Right lobe of liver (tissue), 6 donors: ENCODE measurements at regions not wholly inside any gene's neighbourhood (a gene's known extent, or its start where the extent isn't known, plus 50 kb on each side); places are given as distances from the start of the nearest gene placed in this dataset.

Source experiments
- ATAC-seq, 4 donors: fragments of 200-7000 bp; cut with Tn5 transposase; one replicate each; pipeline ENCODE4 v1.9.1; 2020; ENCODE audit warnings: mild to moderate bottlenecking in 4 of 4, moderate library complexity in 4 of 4
- DNase-seq, 3 donors: peaks; one replicate each; pipeline ENCODE4 v3.0.0-alpha.2; 2020
- H3K27ac ChIP-seq, 3 donors: fragments of 200-600 bp; one replicate each; pipeline ENCODE4 v1.8.0; 2022
- H3K27me3 ChIP-seq, 2 donors: fragments of 200-600 bp; one replicate each; pipeline ENCODE4 v1.8.0; 2022
- H3K36me3 ChIP-seq, 4 donors: fragments of 200-600 bp; sonication (generic) in 1 of 4; one replicate each; pipeline versions ENCODE4 v1.5.1 to v1.8.0; 2017 to 2022; ENCODE audit warnings: control low read depth in 1 of 4
- H3K4me1 ChIP-seq, 4 donors: fragments of 200-600 bp; sonication (generic) in 1 of 4; one replicate each; pipeline versions ENCODE4 v1.5.1 to v1.8.0; 2017 to 2022; ENCODE audit warnings: control low read depth in 1 of 4
- H3K4me3 ChIP-seq, 3 donors: fragments of 200-600 bp; one replicate each; pipeline ENCODE4 v1.8.0; 2022
- H3K9me3 ChIP-seq, 4 donors: fragments of 200-600 bp; sonication (generic) in 1 of 4; one replicate each; pipeline versions ENCODE4 v1.5.1 to v1.8.0; 2017 to 2022; ENCODE audit warnings: control low read depth in 1 of 4
- CTCF ChIP-seq, 4 donors: fragments of 200-600 bp in 3 of 4; fragments of 450-650 bp in 1 of 4; IDR thresholded peaks; one replicate each; pipeline versions ENCODE4 v1.5.1 to v1.8.0; 2016 to 2022; ENCODE audit warnings: antibody characterized with exemption in 4 of 4, mild to moderate bottlenecking in 2 of 4
- POLR2A ChIP-seq: fragments of 450-650 bp; IDR thresholded peaks from one replicate; pipeline ENCODE4 v1.6.1; 2017; ENCODE audit warnings: antibody characterized with exemption, mild to moderate bottlenecking
- WGBS: methylation state at CpG from one replicate; pipeline ENCODE4 v1.1.6; 2018; ENCODE audit warnings: low coverage, low lambda C conversion rate; ENCODE audit not compliant: insufficient coverage; ENCODE audit errors: missing lambda C conversion rate; 5-methylcytosine and 5-hydroxymethylcytosine counted together
- intact Hi-C, 2 donors: fragments of 100-400 bp; cut with DNase I; formaldehyde crosslinking; loops; one replicate each; pipeline versions ENCODE4 v1.11.2 to v1.14.1; 2022
- donor health status: DM: no; HTN: yes; CAD: no.
- donor health status: DM: no; HTN: no; CAD: no.
- donor health status: DM: no; HTN: no; CAD: no.
- donor health status: DM: no; HTN: yes; CAD: no.
- donor health status: DM: no; HTN: yes; CAD: no.

- Histone ChIP-seq H3K27ac (no peak overlapping the region), H3K27me3 (no peaks in the 10 kb centered on the region), H3K9me3 (no peaks in the 10 kb centered on the region), H3K36me3 (no peaks in the 10 kb centered on the region), H3K4me1 (no peaks in the 10 kb centered on the region), H3K4me3 (no peak overlapping the region)
- WGBS, result 31% methylated on average over 5 of the region's 5 CpGs
- DNase-seq (no peak), ATAC-seq (no peak)
- no peak for TF ChIP-seq CTCF (IDR thresholded peaks at IDR 0.05)
- TF ChIP-seq POLR2A, result no peak
- intact Hi-C loops, result no loop called here
Observed at GRCh38 chr1:102628109-102628613, 480.2 kb downstream of the COL11A1 start.

GRCh38 chr1:102627145-102627544 is 481.2 kb downstream of the COL11A1 start:
- no peaks in the 10 kb centered on the region for H3K36me3 ChIP-seq
- intact Hi-C loops, result no loop called here
- no peak overlapping the region for H3K4me3 ChIP-seq
- DNase-seq (no peak), ATAC-seq (no peak)
- no peaks in the 10 kb centered on the region for H3K27me3 ChIP-seq
- TF ChIP-seq POLR2A (no peak), CTCF (IDR thresholded peaks at IDR 0.05) (no peak)
- no peaks in the 10 kb centered on the region for H3K9me3 ChIP-seq
- H3K4me1 ChIP-seq, result no peaks in the 10 kb centered on the region
- H3K27ac ChIP-seq, result no peak overlapping the region
- 29% methylated on average over 2 of the region's 2 CpGs for WGBS

GRCh38 chr1:102615896-102616295 is 492.4 kb downstream of the COL11A1 start:
- WGBS, result 23% methylated on average over 2 of the region's 2 CpGs
- ATAC-seq (no peak), DNase-seq (no peak)
- no peaks in the 10 kb centered on the region for H3K4me1 ChIP-seq
- H3K36me3 ChIP-seq, result no peaks in the 10 kb centered on the region
- intact Hi-C loops, result no loop called here
- no peaks in the 10 kb centered on the region for H3K27me3 ChIP-seq
- no peak overlapping the region for H3K4me3 ChIP-seq
- H3K9me3 ChIP-seq, result no peaks in the 10 kb centered on the region
- no peak for TF ChIP-seq POLR2A
- no peak for TF ChIP-seq CTCF (IDR thresholded peaks at IDR 0.05)
- H3K27ac ChIP-seq, result no peak overlapping the region

GRCh38 chr1:102595106-102595505 is 513.2 kb downstream of the COL11A1 start:
- no peaks in the 10 kb centered on the region for H3K4me1 ChIP-seq
- H3K27me3 ChIP-seq, result no peaks in the 10 kb centered on the region
- no peak for DNase-seq
- ATAC-seq, result no peak
- no peak overlapping the region for H3K4me3 ChIP-seq
- intact Hi-C loops, result no loop called here
- no peak overlapping the region for H3K27ac ChIP-seq
- H3K36me3 ChIP-seq, result no peaks in the 10 kb centered on the region
- no peaks in the 10 kb centered on the region for H3K9me3 ChIP-seq
- no peak for TF ChIP-seq POLR2A
- TF ChIP-seq CTCF (IDR thresholded peaks at IDR 0.05), result no peak
- no CpG with 5 or more reads among the region's 2 CpGs for WGBS

GRCh38 chr1:102593276-102593675 is 515.0 kb downstream of the COL11A1 start:
- no peaks in the 10 kb centered on the region for H3K4me1 ChIP-seq
- no peak overlapping the region for H3K27ac ChIP-seq
- no peaks in the 10 kb centered on the region for H3K9me3 ChIP-seq
- intact Hi-C loops, result no loop called here
- ATAC-seq (no peak), DNase-seq (no peak)
- H3K4me3 ChIP-seq, result no peak overlapping the region
- TF ChIP-seq CTCF (IDR thresholded peaks at IDR 0.05) (no peak), POLR2A (no peak)
- no peaks in the 10 kb centered on the region for H3K27me3 ChIP-seq
- no peaks in the 10 kb centered on the region for H3K36me3 ChIP-seq
